HCT116 (cell line): ENCODE measurements at regions not wholly inside any gene's neighbourhood (a gene's known extent, or its start where the extent isn't known, plus 50 kb on each side); places are given as distances from the start of the nearest gene placed in this dataset.

Source experiments
- CEBPB ChIP-seq: IDR thresholded peaks from 2 replicates; pipeline ENCODE4 v1.6.1; 2012; ENCODE audit warnings: low read depth
- EZH2phosphoT487 ChIP-seq: fragments of 200-600 bp; IDR thresholded peaks from 2 replicates; pipeline ENCODE4 v1.6.1; 2018; ENCODE audit warnings: antibody characterized with exemption, borderline replicate concordance
- ZNF274 ChIP-seq: fragments of 200-500 bp; sonication (Bioruptor generic); IDR thresholded peaks from 2 replicates; pipeline ENCODE4 v1.6.1; 2014; ENCODE audit warnings: mild to moderate bottlenecking, low read depth, low read length, inconsistent platforms
- TF ChIP-seq, protein P1 (sequence below), 3 experiments: fragments of 200-600 bp in 1 of 3; sonication (generic) in 1 of 3; IDR thresholded peaks in 2 of 3; conservative IDR thresholded peaks in 1 of 3; 2 replicates each; pipeline ENCODE4 v1.5.1; 2012 to 2017; ENCODE audit warnings: low read depth in 2 of 3, low read length in 2 of 3, antibody characterized with exemption in 1 of 3, borderline replicate concordance in 1 of 3, control low read depth in 1 of 3, mild to moderate bottlenecking in 1 of 3, mixed read lengths in 1 of 3, mixed run types in 1 of 3, moderate library complexity in 1 of 3; ENCODE audit not compliant: insufficient read depth in 1 of 3
- TF ChIP-seq, protein P2 (sequence below): IDR thresholded peaks from 2 replicates; pipeline ENCODE4 v1.6.1; 2011; ENCODE audit warnings: mild to moderate bottlenecking, low read length, moderate library complexity; ENCODE audit not compliant: insufficient replicate concordance; ENCODE audit errors: extremely low read depth

DNA sequence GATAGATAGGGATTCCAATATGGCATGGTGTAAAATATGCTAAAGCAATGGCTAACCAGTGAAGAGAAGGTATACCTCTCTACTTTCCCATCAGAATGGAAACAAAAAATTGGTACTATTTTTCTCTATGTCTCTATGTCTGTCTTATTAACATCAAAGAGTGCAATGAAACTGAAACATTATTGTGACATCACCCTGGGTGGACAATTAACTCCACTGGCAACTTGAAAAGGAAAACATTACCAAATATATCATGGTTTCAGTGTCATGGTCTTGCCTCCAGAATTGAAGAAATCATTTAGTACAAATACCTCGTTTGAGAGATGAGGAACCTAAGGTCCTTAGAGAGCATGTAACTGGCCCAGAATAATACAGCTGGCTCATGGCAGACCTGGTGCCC lies 1132.5 kb upstream of the MAP3K7 start:
- no peak for TF ChIP-seq ZNF274
- TF ChIP-seq, protein P1, sequence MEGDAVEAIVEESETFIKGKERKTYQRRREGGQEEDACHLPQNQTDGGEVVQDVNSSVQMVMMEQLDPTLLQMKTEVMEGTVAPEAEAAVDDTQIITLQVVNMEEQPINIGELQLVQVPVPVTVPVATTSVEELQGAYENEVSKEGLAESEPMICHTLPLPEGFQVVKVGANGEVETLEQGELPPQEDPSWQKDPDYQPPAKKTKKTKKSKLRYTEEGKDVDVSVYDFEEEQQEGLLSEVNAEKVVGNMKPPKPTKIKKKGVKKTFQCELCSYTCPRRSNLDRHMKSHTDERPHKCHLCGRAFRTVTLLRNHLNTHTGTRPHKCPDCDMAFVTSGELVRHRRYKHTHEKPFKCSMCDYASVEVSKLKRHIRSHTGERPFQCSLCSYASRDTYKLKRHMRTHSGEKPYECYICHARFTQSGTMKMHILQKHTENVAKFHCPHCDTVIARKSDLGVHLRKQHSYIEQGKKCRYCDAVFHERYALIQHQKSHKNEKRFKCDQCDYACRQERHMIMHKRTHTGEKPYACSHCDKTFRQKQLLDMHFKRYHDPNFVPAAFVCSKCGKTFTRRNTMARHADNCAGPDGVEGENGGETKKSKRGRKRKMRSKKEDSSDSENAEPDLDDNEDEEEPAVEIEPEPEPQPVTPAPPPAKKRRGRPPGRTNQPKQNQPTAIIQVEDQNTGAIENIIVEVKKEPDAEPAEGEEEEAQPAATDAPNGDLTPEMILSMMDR (IDR thresholded peaks at IDR 0.05 in 2 of 3, conservative IDR thresholded peaks at IDR 0.05 in 1 of 3; ENCODE audit: borderline replicate concordance in 1 of 3, insufficient read depth in 1 of 3, low read depth in 2 of 3, low read length in 2 of 3): no peak
- TF ChIP-seq EZH2phosphoT487: no peak
- TF ChIP-seq, protein P2, sequence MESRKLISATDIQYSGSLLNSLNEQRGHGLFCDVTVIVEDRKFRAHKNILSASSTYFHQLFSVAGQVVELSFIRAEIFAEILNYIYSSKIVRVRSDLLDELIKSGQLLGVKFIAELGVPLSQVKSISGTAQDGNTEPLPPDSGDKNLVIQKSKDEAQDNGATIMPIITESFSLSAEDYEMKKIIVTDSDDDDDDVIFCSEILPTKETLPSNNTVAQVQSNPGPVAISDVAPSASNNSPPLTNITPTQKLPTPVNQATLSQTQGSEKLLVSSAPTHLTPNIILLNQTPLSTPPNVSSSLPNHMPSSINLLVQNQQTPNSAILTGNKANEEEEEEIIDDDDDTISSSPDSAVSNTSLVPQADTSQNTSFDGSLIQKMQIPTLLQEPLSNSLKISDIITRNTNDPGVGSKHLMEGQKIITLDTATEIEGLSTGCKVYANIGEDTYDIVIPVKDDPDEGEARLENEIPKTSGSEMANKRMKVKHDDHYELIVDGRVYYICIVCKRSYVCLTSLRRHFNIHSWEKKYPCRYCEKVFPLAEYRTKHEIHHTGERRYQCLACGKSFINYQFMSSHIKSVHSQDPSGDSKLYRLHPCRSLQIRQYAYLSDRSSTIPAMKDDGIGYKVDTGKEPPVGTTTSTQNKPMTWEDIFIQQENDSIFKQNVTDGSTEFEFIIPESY: no peak
- TF ChIP-seq CEBPB: no peak
